GM12874 (cell line): ENCODE measurements at regions not wholly inside any gene's neighbourhood (a gene's known extent, or its start where the extent isn't known, plus 50 kb on each side); places are given as distances from the start of the nearest gene placed in this dataset.

Experiments used
- TF ChIP-seq, protein P1 (sequence below): IDR thresholded peaks from 2 replicates; pipeline ENCODE4 v1.5.1; 2011; ENCODE audit warnings: low read depth, mild to moderate bottlenecking, control low read depth, low read length, moderate library complexity; ENCODE audit not compliant: insufficient read depth

DNA sequence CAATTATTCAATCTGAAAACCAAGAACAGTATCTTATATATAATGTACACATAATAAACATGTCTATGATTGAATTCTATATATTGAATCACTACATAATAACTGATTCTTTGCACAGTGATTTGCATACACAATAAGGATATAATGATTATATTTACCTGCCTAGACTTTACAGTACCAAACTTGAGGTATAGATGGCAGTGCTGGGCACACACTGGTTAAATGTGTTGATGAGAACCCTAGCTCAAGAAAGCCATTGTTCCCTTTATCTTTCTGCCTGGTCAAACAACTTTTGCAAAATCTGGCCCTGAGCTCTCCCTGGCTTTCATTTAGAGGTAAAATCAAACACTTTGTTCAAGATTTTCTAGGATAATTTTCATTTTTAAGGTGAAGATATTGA is 697.7 kb downstream of the TUSC7 start:
- TF ChIP-seq, protein P1, sequence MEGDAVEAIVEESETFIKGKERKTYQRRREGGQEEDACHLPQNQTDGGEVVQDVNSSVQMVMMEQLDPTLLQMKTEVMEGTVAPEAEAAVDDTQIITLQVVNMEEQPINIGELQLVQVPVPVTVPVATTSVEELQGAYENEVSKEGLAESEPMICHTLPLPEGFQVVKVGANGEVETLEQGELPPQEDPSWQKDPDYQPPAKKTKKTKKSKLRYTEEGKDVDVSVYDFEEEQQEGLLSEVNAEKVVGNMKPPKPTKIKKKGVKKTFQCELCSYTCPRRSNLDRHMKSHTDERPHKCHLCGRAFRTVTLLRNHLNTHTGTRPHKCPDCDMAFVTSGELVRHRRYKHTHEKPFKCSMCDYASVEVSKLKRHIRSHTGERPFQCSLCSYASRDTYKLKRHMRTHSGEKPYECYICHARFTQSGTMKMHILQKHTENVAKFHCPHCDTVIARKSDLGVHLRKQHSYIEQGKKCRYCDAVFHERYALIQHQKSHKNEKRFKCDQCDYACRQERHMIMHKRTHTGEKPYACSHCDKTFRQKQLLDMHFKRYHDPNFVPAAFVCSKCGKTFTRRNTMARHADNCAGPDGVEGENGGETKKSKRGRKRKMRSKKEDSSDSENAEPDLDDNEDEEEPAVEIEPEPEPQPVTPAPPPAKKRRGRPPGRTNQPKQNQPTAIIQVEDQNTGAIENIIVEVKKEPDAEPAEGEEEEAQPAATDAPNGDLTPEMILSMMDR: peak; percentile 32; the same call in 1 of the 2 replicates

GRCh38 chr3:117408811-117409210 is 699.2 kb downstream of the TUSC7 start:
- TF ChIP-seq, protein P1: no peak

- TF ChIP-seq, protein P1: no peak
These were observed 699.7 kb downstream of the TUSC7 start for GRCh38 chr3:117409256-117409655.

DNA sequence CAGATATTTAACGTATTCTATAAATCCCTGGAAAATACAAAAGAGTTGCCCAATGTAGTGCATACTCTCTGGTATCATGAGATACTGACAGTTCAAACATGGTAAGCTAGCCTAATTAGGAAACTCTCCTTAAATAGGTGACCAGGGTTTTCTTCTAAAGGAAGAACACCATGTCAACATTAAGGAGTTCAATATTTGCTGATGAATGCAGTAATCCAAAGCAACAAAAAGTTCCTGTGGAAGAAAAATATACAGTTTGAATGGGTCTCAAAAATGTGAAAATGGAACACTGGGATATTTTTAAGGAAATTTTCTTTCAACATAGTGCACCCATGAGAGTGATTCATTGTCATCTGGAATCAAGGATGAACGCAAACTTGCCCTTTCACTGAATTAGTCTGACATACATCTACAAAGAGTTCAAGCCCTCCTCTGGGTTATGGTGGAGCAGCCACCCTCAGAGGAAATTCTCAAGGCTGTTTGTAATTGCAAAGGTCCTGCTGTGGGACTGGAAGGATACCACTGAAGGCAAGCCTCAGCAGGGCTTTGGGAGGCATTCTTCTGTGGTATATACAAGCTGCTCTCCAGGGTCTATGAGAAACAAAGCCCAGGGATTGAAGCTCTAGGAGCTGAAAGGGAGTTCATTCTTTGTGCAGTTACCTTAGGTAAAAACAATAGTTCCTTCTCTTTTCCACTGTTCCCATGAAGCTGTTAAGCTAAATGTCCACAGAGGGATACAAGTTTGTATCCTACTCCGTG is 700.3 kb downstream of the TUSC7 start:
- TF ChIP-seq, protein P1: no peak

DNA sequence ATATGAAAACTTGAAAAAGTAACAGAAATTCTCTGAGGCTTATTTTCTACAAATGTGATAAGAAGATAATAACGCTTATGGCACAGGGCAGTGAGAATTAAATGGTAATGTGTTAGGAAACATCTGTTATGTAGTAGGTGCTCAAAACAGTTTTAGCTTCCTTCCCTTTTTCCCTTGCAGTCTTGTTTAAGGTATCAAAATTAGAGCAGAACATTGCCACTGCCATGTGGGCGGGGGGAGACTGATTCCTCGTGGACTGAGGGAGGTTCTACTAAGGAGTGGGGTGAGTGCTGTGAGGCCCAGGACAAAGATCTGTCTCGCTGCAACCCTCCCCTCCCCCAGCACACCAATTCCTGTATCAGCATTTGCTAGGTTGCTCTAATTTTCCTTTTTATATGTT is 702.4 kb downstream of the TUSC7 start:
- TF ChIP-seq, protein P1: no peak

DNA sequence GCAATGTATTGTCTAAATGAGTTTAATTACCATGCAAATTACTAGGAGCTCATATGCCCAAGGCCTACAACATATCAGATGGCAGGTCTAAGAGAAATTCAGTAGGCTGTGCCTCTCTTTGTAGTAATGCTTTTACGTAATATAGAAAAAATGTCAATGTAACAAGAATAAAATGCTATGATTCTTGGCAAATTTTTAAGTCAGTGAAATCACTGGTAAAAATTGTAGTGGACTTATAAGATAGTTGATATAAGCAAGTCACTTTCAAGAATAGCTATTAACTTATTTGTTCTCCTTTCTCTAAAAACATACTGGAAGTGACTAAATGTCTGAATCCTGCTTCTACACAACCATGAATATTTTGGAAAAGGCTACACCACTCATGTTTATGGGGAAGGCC is 707.8 kb downstream of the TUSC7 start:
- TF ChIP-seq, protein P1: no peak

- TF ChIP-seq, protein P1: no peak
These were observed 717.5 kb downstream of the TUSC7 start for GRCh38 chr3:117427081-117427480.
